Neural progenitor cell (in vitro differentiated cells): ENCODE measurements at regions not wholly inside any gene's neighbourhood (a gene's known extent, or its start where the extent isn't known, plus 50 kb on each side); places are given as distances from the start of the nearest gene placed in this dataset.

Source experiments
- EZH2 ChIP-seq: fragments of 200-600 bp; sonication (generic); IDR thresholded peaks from 2 replicates; pipeline ENCODE4 v1.6.1; 2017; ENCODE audit warnings: antibody characterized with exemption, mild to moderate bottlenecking, moderate library complexity
- TF ChIP-seq, protein P1 (sequence below): fragments of 200-600 bp; sonication (generic); IDR thresholded peaks from 2 replicates; pipeline ENCODE4 v1.5.1; 2017; ENCODE audit warnings: antibody characterized with exemption, mild to moderate bottlenecking

DNA sequence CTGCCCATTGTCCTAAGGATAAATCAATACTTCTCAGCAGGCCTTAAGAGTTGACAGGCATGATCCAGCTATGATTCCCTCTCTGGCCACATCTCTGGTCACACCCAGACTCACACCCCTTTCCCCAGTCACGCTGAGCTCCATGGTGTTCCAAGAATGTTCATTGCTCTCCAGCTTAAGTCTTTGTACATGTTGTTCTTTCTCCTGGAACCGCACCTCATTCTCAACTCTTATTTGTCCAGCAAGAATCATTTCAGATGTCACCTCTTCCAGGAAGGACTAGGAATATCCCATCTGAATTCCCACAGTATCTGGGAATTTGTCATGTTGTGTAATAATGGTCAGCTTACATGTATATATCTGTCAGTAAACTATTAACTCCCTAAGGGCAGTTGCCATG, 118.3 kb upstream of the GALNT15 start:
- no peak for TF ChIP-seq EZH2
- TF ChIP-seq, protein P1, sequence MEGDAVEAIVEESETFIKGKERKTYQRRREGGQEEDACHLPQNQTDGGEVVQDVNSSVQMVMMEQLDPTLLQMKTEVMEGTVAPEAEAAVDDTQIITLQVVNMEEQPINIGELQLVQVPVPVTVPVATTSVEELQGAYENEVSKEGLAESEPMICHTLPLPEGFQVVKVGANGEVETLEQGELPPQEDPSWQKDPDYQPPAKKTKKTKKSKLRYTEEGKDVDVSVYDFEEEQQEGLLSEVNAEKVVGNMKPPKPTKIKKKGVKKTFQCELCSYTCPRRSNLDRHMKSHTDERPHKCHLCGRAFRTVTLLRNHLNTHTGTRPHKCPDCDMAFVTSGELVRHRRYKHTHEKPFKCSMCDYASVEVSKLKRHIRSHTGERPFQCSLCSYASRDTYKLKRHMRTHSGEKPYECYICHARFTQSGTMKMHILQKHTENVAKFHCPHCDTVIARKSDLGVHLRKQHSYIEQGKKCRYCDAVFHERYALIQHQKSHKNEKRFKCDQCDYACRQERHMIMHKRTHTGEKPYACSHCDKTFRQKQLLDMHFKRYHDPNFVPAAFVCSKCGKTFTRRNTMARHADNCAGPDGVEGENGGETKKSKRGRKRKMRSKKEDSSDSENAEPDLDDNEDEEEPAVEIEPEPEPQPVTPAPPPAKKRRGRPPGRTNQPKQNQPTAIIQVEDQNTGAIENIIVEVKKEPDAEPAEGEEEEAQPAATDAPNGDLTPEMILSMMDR, result no peak
